SK-N-SH (cell line): ENCODE measurements at regions not wholly inside any gene's neighbourhood (a gene's known extent, or its start where the extent isn't known, plus 50 kb on each side); places are given as distances from the start of the nearest gene placed in this dataset.

Experiments
- CTCF ChIA-PET: fragments of 300-600, 350-600 bp; formaldehyde crosslinking; extraction: SDS; loops from one replicate; lab custom pipeline; 2021; lab: Yijun Ruan, JAX
- POLR2A ChIA-PET: fragments of 350-600 bp; sonication (Branson Sonifier 250); formaldehyde crosslinking; extraction: SDS; loops from one replicate; lab custom pipeline; 2020; ENCODE audit warnings: antibody characterized with exemption, inconsistent platforms; lab: Yijun Ruan, JAX
- DNase-seq: peaks from one replicate; pipeline ENCODE4 v3.0.0; 2012
- H2AFZ ChIP-seq: fragments of 200-600 bp; sonication (generic); 2 replicates; pipeline ENCODE4 v1.8.1; 2016; ENCODE audit warnings: antibody characterized with exemption, mild to moderate bottlenecking, low read depth
- H3F3A ChIP-seq: fragments of 200-600 bp; sonication (generic); replicated peaks from 2 replicates; pipeline ENCODE3; 2016; ENCODE audit warnings: antibody characterized with exemption, mild to moderate bottlenecking; ENCODE audit not compliant: insufficient read depth
- H3K27ac ChIP-seq, 2 experiments: fragments of 200-500 bp in 1 of 2; fragments of 200-600 bp in 1 of 2; sonication (Bioruptor generic) in 1 of 2; sonication (generic), shearing (Covaris generic) in 1 of 2; 2 replicates each; pipeline versions ENCODE4 v1.5.1 to v1.6.1; 2014 to 2016; ENCODE audit warnings: low read depth in 2 of 2, inconsistent platforms in 1 of 2, low read length in 1 of 2, mild to moderate bottlenecking in 1 of 2, mixed read lengths in 1 of 2
- H3K27me3 ChIP-seq: fragments of 200-600 bp; sonication (generic), shearing (Covaris generic); 2 replicates; pipeline ENCODE4 v1.6.1; 2016; ENCODE audit warnings: mixed run types; ENCODE audit not compliant: insufficient read depth
- H3K36me3 ChIP-seq, 2 experiments: fragments of 200-500 bp in 1 of 2; fragments of 200-600 bp in 1 of 2; sonication (Bioruptor generic) in 1 of 2; sonication (generic) in 1 of 2; replicated peaks in 1 of 2; 2 replicates each; pipeline versions ENCODE3 to v1.5.1; 2014 to 2016; ENCODE audit warnings: low read length in 1 of 2, mild to moderate bottlenecking in 1 of 2; ENCODE audit not compliant: insufficient read depth in 2 of 2, control insufficient read depth in 1 of 2
- H3K4me1 ChIP-seq, 2 experiments: fragments of 200-500 bp in 1 of 2; fragments of 200-600 bp in 1 of 2; sonication (Bioruptor generic) in 1 of 2; sonication (generic), shearing (Covaris generic) in 1 of 2; 2 replicates each; pipeline versions ENCODE4 v1.5.1 to v1.6.1; 2014 to 2016; ENCODE audit warnings: low read depth in 1 of 2, low read length in 1 of 2, mixed run types in 1 of 2; ENCODE audit not compliant: insufficient read depth in 2 of 2, control insufficient read depth in 1 of 2
- H3K4me2 ChIP-seq: fragments of 200-600 bp; sonication (generic), shearing (Covaris generic); 2 replicates; pipeline ENCODE4 v1.6.1; 2017; ENCODE audit warnings: mixed run types
- H3K4me3 ChIP-seq, 2 experiments: fragments of 200-500 bp in 1 of 2; fragments of 200-600 bp in 1 of 2; sonication (Bioruptor generic) in 1 of 2; sonication (generic), shearing (Covaris generic) in 1 of 2; 2 replicates each; pipeline versions ENCODE4 v1.5.1 to v1.8.1; 2014 to 2016; ENCODE audit warnings: low read depth in 2 of 2, inconsistent platforms in 1 of 2, low read length in 1 of 2, mild to moderate bottlenecking in 1 of 2, mixed read lengths in 1 of 2, moderate library complexity in 1 of 2
- H3K79me2 ChIP-seq: fragments of 200-600 bp; sonication (generic); 2 replicates; pipeline ENCODE4 v1.8.1; 2017; ENCODE audit warnings: mild to moderate bottlenecking; ENCODE audit not compliant: insufficient read depth
- H3K9ac ChIP-seq: fragments of 200-600 bp; sonication (generic); 2 replicates; pipeline ENCODE4 v1.6.1; 2017; ENCODE audit warnings: mixed run types
- H3K9me2 ChIP-seq: fragments of 200-600 bp; sonication (generic); 2 replicates; pipeline ENCODE4 v1.6.1; 2017; ENCODE audit warnings: mixed run types
- H3K9me3 ChIP-seq: fragments of 200-600 bp; sonication (generic); 2 replicates; pipeline ENCODE4 v1.6.1; 2017; ENCODE audit warnings: mixed run types, mild to moderate bottlenecking, moderate library complexity
- H4K20me1 ChIP-seq: fragments of 200-600 bp; sonication (generic); 2 replicates; pipeline ENCODE4 v1.6.1; 2017; ENCODE audit warnings: mild to moderate bottlenecking, mixed run types; ENCODE audit not compliant: insufficient read depth
- CTCF ChIP-seq: fragments of 200-600 bp; sonication (generic); IDR thresholded peaks from 2 replicates; pipeline ENCODE4 v1.6.1; 2017; ENCODE audit warnings: antibody characterized with exemption, mild to moderate bottlenecking, moderate library complexity
- MEF2A ChIP-seq: IDR thresholded peaks from 2 replicates; pipeline ENCODE4 v1.4.0; 2012; ENCODE audit warnings: low read depth, borderline replicate concordance
- MXI1 ChIP-seq: IDR thresholded peaks from 2 replicates; pipeline ENCODE4 v1.6.1; 2012; ENCODE audit warnings: mild to moderate bottlenecking, low read depth, low read length, improper control_type of control experiment
- NFIC ChIP-seq: IDR thresholded peaks from 2 replicates; pipeline ENCODE4 v1.4.0; 2012; ENCODE audit warnings: borderline replicate concordance
- REST ChIP-seq: IDR thresholded peaks from 2 replicates; pipeline ENCODE4 v1.6.1; 2012; ENCODE audit warnings: mild to moderate bottlenecking, low read depth, low read length, moderate library complexity
- RFX5 ChIP-seq: IDR thresholded peaks from 2 replicates; pipeline ENCODE4 v1.6.1; 2012; ENCODE audit warnings: mild to moderate bottlenecking, improper control_type of control experiment, low read length
- SIN3A ChIP-seq: IDR thresholded peaks from 2 replicates; pipeline ENCODE4 v1.6.1; 2012; ENCODE audit warnings: low read depth, mild to moderate bottlenecking, low read length, moderate library complexity, borderline replicate concordance
- TAF1 ChIP-seq: IDR thresholded peaks from 2 replicates; pipeline ENCODE4 v1.6.1; 2012; ENCODE audit warnings: low read depth, mild to moderate bottlenecking, low read length, moderate library complexity, borderline replicate concordance
- USF1 ChIP-seq: IDR thresholded peaks from 2 replicates; pipeline ENCODE4 v1.4.0; 2012; ENCODE audit warnings: low read depth, borderline replicate concordance
- YY1 ChIP-seq: IDR thresholded peaks from 2 replicates; pipeline ENCODE4 v1.4.0; 2012; ENCODE audit warnings: low read depth, mild to moderate bottlenecking
- WGBS: methylation state at CpG from one replicate; pipeline ENCODE4 v1.1.6; 2017; ENCODE audit warnings: low lambda C conversion rate; 5-methylcytosine and 5-hydroxymethylcytosine counted together

GRCh38 chr9:30201024-30201423 is 2183.4 kb upstream of the ACO1 start (continued):
- TF ChIP-seq SIN3A (no peak), YY1 (no peak), USF1 (no peak), NFIC (no peak)

- Histone ChIP-seq H3K9me2 (no peaks in the 10 kb centered on the region), H3K27me3 (no peaks in the 10 kb centered on the region), H3K4me3 (no peak overlapping the region), H3K27ac (no peak overlapping the region), H3K36me3 (no peaks in the 10 kb centered on the region), H3K9me3 (no peaks in the 10 kb centered on the region), H3K4me1 (no peaks in the 10 kb centered on the region), H3F3A (no peaks in the 10 kb centered on the region), H3K79me2 (no peaks in the 10 kb centered on the region), H3K9ac (no peak overlapping the region), H4K20me1 (no peaks in the 10 kb centered on the region), H2AFZ (no peak overlapping the region), H3K4me2 (no peak overlapping the region)
- 66% methylated on average over 4 of the region's 4 CpGs for WGBS
- ChIA-PET POLR2A (no interaction called here), CTCF (no interaction called here)
- no peak for TF ChIP-seq CTCF
- no peak for TF ChIP-seq MXI1
- TF ChIP-seq REST = no peak
- TF ChIP-seq TAF1 = no peak
- DNase-seq = no peak
Measured at GRCh38 chr9:30235068-30235467, 2149.4 kb upstream of the ACO1 start.

- CTCF ChIA-PET = no interaction called here
- no peak overlapping the region for H3K4me3 ChIP-seq
- H3K9ac ChIP-seq = no peak overlapping the region
- H3K9me3 ChIP-seq = no peaks in the 10 kb centered on the region
- 84% methylated on average over 2 of the region's 2 CpGs for WGBS
- H3K4me2 ChIP-seq = no peak overlapping the region
- TF ChIP-seq MEF2A (no peak), RFX5 (no peak), USF1 (no peak)
- TF ChIP-seq, all 33 proteins: peak for 0
- H2AFZ ChIP-seq = no peak overlapping the region
- no peak for DNase-seq
- no peaks in the 10 kb centered on the region for H3K27me3 ChIP-seq
- H3K4me1 ChIP-seq = no peaks in the 10 kb centered on the region
- no peaks in the 10 kb centered on the region for H3K9me2 ChIP-seq
- H3K36me3 ChIP-seq = no peaks in the 10 kb centered on the region
- H3K27ac ChIP-seq = no peak overlapping the region
- H3K79me2 ChIP-seq = no peaks in the 10 kb centered on the region
- POLR2A ChIA-PET = no interaction called here
- H3F3A ChIP-seq = no peaks in the 10 kb centered on the region
- H4K20me1 ChIP-seq = no peaks in the 10 kb centered on the region
Measured at GRCh38 chr9:30235564-30235963, 2148.9 kb upstream of the ACO1 start.
